Ishikawa (cell line): ENCODE measurements at regions not wholly inside any gene's neighbourhood (a gene's known extent, or its start where the extent isn't known, plus 50 kb on each side); places are given as distances from the start of the nearest gene placed in this dataset.

ENCODE experiments used
- CEBPB ChIP-seq: IDR thresholded peaks from 2 replicates; pipeline ENCODE4 v1.6.1; 2012
- EP300 ChIP-seq: IDR thresholded peaks from 2 replicates; pipeline ENCODE4 v1.6.1; 2012; ENCODE audit warnings: borderline replicate concordance
- FOXM1 ChIP-seq: IDR thresholded peaks from 2 replicates; pipeline ENCODE4 v1.6.1; 2012; ENCODE audit warnings: low read depth, borderline replicate concordance
- NFIC ChIP-seq: IDR thresholded peaks from 2 replicates; pipeline ENCODE4 v1.6.1; 2012
- RAD21 ChIP-seq: IDR thresholded peaks from 2 replicates; pipeline ENCODE4 v1.6.1; 2012; ENCODE audit warnings: low read depth
- TAF1 ChIP-seq: IDR thresholded peaks from 2 replicates; pipeline ENCODE4 v1.6.1; 2012; ENCODE audit warnings: low read depth, mild to moderate bottlenecking
- TCF12 ChIP-seq: IDR thresholded peaks from 2 replicates; pipeline ENCODE4 v1.6.1; 2012; ENCODE audit warnings: low read depth
- YY1 ChIP-seq: IDR thresholded peaks from 2 replicates; pipeline ENCODE4 v1.6.1; 2012; ENCODE audit warnings: low read depth
- ZBTB7A ChIP-seq: IDR thresholded peaks from 2 replicates; pipeline ENCODE4 v1.6.1; 2012; ENCODE audit warnings: low read depth
- TF ChIP-seq, protein P1 (sequence below): IDR thresholded peaks from 2 replicates; pipeline ENCODE4 v1.6.1; 2012
- TF ChIP-seq, protein P2 (sequence below): IDR thresholded peaks from 2 replicates; pipeline ENCODE4 v1.6.1; 2012; ENCODE audit warnings: low read depth, mild to moderate bottlenecking
- TF ChIP-seq, protein P3 (sequence below): IDR thresholded peaks from 2 replicates; pipeline ENCODE4 v1.6.1; 2012

DNA sequence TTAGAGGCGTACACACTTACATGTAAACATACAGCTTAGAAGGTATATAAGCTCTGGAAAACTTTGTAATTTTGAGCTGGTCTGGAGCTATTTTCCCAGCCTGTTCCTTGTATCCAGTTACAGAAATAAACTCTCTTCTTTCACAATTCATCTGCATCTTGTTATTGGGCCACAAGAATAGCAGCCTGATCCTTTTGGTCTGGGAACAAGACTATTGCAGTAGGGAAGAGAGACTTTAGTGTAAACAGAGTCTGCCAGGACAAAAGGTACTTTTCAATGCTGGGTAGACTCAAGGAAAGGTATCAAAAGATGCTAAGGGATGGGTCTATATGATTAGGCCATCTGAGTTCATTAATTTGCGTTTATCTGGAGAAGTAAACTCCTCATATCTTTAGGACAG, 728.3 kb downstream of the TYW1 start:
- TF ChIP-seq YY1 (no peak), RAD21 (no peak), TAF1 (no peak), NFIC (no peak), EP300 (no peak), ZBTB7A (no peak), FOXM1 (no peak), TCF12 (no peak), CEBPB (no peak)
- TF ChIP-seq, protein P1, sequence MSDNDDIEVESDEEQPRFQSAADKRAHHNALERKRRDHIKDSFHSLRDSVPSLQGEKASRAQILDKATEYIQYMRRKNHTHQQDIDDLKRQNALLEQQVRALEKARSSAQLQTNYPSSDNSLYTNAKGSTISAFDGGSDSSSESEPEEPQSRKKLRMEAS = no peak
- TF ChIP-seq, protein P2, sequence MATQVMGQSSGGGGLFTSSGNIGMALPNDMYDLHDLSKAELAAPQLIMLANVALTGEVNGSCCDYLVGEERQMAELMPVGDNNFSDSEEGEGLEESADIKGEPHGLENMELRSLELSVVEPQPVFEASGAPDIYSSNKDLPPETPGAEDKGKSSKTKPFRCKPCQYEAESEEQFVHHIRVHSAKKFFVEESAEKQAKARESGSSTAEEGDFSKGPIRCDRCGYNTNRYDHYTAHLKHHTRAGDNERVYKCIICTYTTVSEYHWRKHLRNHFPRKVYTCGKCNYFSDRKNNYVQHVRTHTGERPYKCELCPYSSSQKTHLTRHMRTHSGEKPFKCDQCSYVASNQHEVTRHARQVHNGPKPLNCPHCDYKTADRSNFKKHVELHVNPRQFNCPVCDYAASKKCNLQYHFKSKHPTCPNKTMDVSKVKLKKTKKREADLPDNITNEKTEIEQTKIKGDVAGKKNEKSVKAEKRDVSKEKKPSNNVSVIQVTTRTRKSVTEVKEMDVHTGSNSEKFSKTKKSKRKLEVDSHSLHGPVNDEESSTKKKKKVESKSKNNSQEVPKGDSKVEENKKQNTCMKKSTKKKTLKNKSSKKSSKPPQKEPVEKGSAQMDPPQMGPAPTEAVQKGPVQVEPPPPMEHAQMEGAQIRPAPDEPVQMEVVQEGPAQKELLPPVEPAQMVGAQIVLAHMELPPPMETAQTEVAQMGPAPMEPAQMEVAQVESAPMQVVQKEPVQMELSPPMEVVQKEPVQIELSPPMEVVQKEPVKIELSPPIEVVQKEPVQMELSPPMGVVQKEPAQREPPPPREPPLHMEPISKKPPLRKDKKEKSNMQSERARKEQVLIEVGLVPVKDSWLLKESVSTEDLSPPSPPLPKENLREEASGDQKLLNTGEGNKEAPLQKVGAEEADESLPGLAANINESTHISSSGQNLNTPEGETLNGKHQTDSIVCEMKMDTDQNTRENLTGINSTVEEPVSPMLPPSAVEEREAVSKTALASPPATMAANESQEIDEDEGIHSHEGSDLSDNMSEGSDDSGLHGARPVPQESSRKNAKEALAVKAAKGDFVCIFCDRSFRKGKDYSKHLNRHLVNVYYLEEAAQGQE = no peak
- TF ChIP-seq, protein P3, sequence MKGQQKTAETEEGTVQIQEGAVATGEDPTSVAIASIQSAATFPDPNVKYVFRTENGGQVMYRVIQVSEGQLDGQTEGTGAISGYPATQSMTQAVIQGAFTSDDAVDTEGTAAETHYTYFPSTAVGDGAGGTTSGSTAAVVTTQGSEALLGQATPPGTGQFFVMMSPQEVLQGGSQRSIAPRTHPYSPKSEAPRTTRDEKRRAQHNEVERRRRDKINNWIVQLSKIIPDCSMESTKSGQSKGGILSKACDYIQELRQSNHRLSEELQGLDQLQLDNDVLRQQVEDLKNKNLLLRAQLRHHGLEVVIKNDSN = no peak
